22Rv1 (cell line): ENCODE measurements at regions not wholly inside any gene's neighbourhood (a gene's known extent, or its start where the extent isn't known, plus 50 kb on each side); places are given as distances from the start of the nearest gene placed in this dataset.
"Not testable (repeated sequence)": the region's sequence is repeated elsewhere in the genome, so short reads cannot be mapped to it uniquely, and the experiment has no call there.

Experiments used
- H3K27ac ChIP-seq: fragments of 450-650 bp; 2 replicates; pipeline ENCODE4 v1.5.1; 2017
- CTCF ChIP-seq: fragments of 450-650 bp; IDR thresholded peaks from 2 replicates; pipeline ENCODE4 v1.5.1; 2017; ENCODE audit warnings: mild to moderate bottlenecking
- ZFX ChIP-seq: fragments of 450-650 bp; IDR thresholded peaks from 2 replicates; pipeline ENCODE4 v1.6.1; 2017; ENCODE audit warnings: antibody characterized with exemption, borderline replicate concordance

GRCh38 chr5:86542532-86542931 is 75.2 kb upstream of the COX7C start:
- TF ChIP-seq ZFX (no peak), CTCF (no peak)
- no peak overlapping the region for H3K27ac ChIP-seq

- TF ChIP-seq ZFX (no peak), CTCF (no peak)
These were observed 71.7 kb upstream of the COX7C start for GRCh38 chr5:86546044-86546443.

DNA sequence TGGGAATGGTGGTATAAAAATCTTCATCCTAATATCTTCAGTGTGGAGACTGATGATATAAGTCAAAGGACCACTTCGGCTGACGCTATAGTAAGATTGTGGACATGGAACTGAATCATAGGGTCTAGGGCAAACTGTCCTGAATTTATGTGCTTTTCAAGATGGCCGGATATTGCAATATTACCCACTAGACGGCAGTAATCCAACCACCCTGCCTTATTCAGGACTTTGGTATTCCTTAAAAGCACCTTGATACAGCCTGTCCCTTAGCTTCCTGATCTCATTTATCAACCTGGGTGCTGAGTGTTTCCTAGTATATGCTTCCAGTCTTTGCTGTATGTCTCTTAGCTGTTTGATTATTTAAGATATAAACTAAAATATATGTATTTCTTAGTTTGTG is 71.2 kb upstream of the COX7C start:
- H3K27ac ChIP-seq, result no peak overlapping the region
- no peak for TF ChIP-seq ZFX
- TF ChIP-seq CTCF, result no peak

More at GRCh38 chr5:86546044-86546443, 71.7 kb upstream of the COX7C start:
- no peak overlapping the region for H3K27ac ChIP-seq

- H3K27ac ChIP-seq, result no peak overlapping the region
- TF ChIP-seq CTCF (no peak), ZFX (no peak)
These were observed 63.1 kb upstream of the COX7C start for GRCh38 chr5:86554638-86555037.

DNA sequence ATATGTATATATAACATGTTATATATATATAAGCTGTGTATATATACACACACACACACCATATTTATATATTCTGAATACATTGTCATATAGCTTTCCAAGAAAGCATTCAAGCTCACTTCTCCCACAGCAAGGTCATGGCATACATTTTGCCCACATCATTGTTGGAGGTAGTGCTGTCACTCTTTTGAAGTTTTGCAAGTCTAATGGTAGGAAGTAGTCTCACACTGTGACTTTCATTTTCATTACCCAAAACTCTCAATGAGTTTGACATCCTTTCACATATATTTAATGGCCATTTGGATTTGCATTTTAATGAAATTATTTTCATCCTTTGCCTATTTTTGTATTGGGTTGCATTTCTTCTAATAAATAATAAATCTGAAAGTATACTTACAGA is 59.8 kb upstream of the COX7C start:
- TF ChIP-seq ZFX (no peak), CTCF (no peak)
- no peak overlapping the region for H3K27ac ChIP-seq

GRCh38 chr5:86565197-86565789 is 52.4 kb upstream of the COX7C start:
- TF ChIP-seq CTCF (no peak), ZFX (no peak)
- no peak overlapping the region for H3K27ac ChIP-seq

GRCh38 chr5:86566030-86566429 is 51.7 kb upstream of the COX7C start:
- TF ChIP-seq CTCF, result peak; percentile 34; the same call in 1 of the 2 replicates
- not testable (repeated sequence) for H3K27ac ChIP-seq
